SJCRH30 (cell line): ENCODE measurements at regions not wholly inside any gene's neighbourhood (a gene's known extent, or its start where the extent isn't known, plus 50 kb on each side); places are given as distances from the start of the nearest gene placed in this dataset.

ENCODE experiments used
- DNase-seq, 2 experiments: peaks; one replicate each; pipeline ENCODE4 v3.0.0-alpha.2; 2015 to 2020
- H3K27ac ChIP-seq: fragments of 250-450 bp; sonication (Bioruptor Pico); 2 replicates; pipeline ENCODE4 v1.5.1; 2020; ENCODE audit warnings: mild to moderate bottlenecking, moderate library complexity
- H3K27me3 ChIP-seq: fragments of 250-450 bp; sonication (Bioruptor Pico); 2 replicates; pipeline ENCODE4 v1.5.1; 2020; ENCODE audit warnings: mild to moderate bottlenecking, moderate library complexity
- H3K36me3 ChIP-seq: fragments of 250-450 bp; sonication (Bioruptor Pico); 2 replicates; pipeline ENCODE4 v1.5.1; 2020; ENCODE audit warnings: mild to moderate bottlenecking, moderate library complexity
- H3K4me1 ChIP-seq: fragments of 250-450 bp; sonication (Bioruptor Pico); 2 replicates; pipeline ENCODE4 v1.5.1; 2020; ENCODE audit warnings: mild to moderate bottlenecking, moderate library complexity
- H3K4me3 ChIP-seq: fragments of 250-450 bp; sonication (Bioruptor Pico); 2 replicates; pipeline ENCODE4 v1.5.1; 2020; ENCODE audit warnings: mild to moderate bottlenecking, moderate library complexity
- H3K9me3 ChIP-seq: fragments of 250-450 bp; sonication (Bioruptor Pico); replicated peaks from 2 replicates; pipeline ENCODE4 v1.5.1; 2020; ENCODE audit warnings: mild to moderate bottlenecking, moderate library complexity

DNA sequence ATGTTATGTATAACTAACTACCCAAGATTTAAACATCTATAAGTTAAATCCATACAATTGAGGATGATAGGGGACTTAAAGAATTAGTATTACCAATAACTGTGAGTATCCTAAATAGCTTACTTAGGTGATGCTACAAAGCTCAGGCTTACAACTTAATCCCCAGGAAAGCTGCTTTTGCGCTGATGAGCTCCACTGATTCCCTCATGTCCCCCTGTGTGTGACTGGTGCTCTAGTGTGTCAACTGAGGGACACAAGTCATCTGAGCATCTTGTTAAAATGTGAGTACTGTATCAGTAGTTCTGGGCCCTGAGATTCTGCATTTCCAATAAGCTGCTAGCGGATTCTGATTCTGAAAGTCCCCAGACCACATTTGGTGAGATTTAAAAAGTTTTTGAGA, 1458.8 kb downstream of the MRPL39 start:
- H3K36me3 ChIP-seq: no peaks in the 10 kb centered on the region
- H3K9me3 ChIP-seq: no peaks in the 10 kb centered on the region
- no peak for DNase-seq
- no peaks in the 10 kb centered on the region for H3K27me3 ChIP-seq
- H3K4me3 ChIP-seq: no peak overlapping the region
- H3K4me1 ChIP-seq: no peaks in the 10 kb centered on the region
- no peak overlapping the region for H3K27ac ChIP-seq

DNA sequence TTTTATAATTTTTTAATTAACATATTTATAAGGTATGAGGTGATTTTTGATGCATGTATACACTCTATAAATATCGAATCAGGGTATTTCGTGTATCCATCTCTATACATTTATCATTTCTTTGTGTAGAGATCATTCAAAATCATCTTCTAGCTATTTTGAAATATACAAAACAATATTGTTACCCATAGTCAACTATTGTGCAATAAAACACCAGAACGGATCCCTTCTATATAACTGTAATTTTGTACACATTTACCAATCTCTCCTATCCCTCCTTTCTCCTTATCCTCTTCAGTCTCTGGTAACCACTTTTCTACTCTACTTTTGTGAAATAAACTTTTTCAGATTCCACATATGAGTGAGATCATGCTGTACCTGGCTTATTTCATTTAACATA, 1459.6 kb downstream of the MRPL39 start:
- H3K4me3 ChIP-seq: no peak overlapping the region
- no peaks in the 10 kb centered on the region for H3K27me3 ChIP-seq
- H3K9me3 ChIP-seq: no peaks in the 10 kb centered on the region
- H3K27ac ChIP-seq: no peak overlapping the region
- no peaks in the 10 kb centered on the region for H3K36me3 ChIP-seq
- no peak for DNase-seq
- H3K4me1 ChIP-seq: no peaks in the 10 kb centered on the region

DNA sequence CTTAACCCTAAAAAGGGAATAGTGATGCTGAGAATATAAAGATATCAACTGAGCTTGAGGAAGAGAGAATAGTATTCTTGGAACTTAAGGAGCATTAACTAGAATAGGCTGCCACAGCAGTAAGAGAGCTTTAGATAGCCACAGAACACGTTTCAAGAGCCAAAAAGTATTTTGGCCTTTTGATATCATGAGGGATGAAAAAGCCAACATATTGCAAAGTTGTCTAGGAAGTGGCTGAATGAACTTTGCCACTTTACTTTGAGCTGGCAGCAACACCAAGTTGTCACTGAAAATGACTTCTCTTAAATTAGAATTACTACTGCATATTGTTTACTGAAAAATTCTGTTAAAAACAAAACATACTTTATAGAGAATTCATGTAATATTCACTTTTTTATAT, 1476.2 kb downstream of the MRPL39 start:
- H3K4me3 ChIP-seq: no peak overlapping the region
- DNase-seq: no peak
- H3K27me3 ChIP-seq: no peaks in the 10 kb centered on the region
- H3K27ac ChIP-seq: no peak overlapping the region
- H3K36me3 ChIP-seq: no peaks in the 10 kb centered on the region
- H3K9me3 ChIP-seq: no peaks in the 10 kb centered on the region
- H3K4me1 ChIP-seq: no peaks in the 10 kb centered on the region

GRCh38 chr21:24127651-24128050, 1479.6 kb downstream of the MRPL39 start:
- DNase-seq: no peak
- Histone ChIP-seq H3K36me3 (no peaks in the 10 kb centered on the region), H3K27ac (no peak overlapping the region), H3K4me3 (no peak overlapping the region), H3K9me3 (no peaks in the 10 kb centered on the region), H3K4me1 (no peaks in the 10 kb centered on the region), H3K27me3 (no peaks in the 10 kb centered on the region)

- no peak for DNase-seq
- no peak overlapping the region for H3K27ac ChIP-seq
- peaks cover 8% of the 10 kb centered on the region; the same call in 1 of the 2 replicates for H3K4me1 ChIP-seq
Measured at GRCh38 chr21:24123785-24124184, 1483.5 kb downstream of the MRPL39 start.

GRCh38 chr21:24118738-24119459, 1488.4 kb downstream of the MRPL39 start:
- DNase-seq: peak; percentile 2 to 7
- H3K4me3 ChIP-seq: no peak overlapping the region
- H3K9me3 ChIP-seq: no peaks in the 10 kb centered on the region
- no peaks in the 10 kb centered on the region for H3K27me3 ChIP-seq
- no peak overlapping the region for H3K27ac ChIP-seq
- peaks cover 14% of the 10 kb centered on the region; the same call in 1 of the 2 replicates for H3K4me1 ChIP-seq
- no peaks in the 10 kb centered on the region for H3K36me3 ChIP-seq

More at GRCh38 chr21:24123785-24124184, 1483.5 kb downstream of the MRPL39 start:
- H3K9me3 ChIP-seq: no peaks in the 10 kb centered on the region
- no peak overlapping the region for H3K4me3 ChIP-seq
- H3K36me3 ChIP-seq: no peaks in the 10 kb centered on the region
- no peaks in the 10 kb centered on the region for H3K27me3 ChIP-seq

DNA sequence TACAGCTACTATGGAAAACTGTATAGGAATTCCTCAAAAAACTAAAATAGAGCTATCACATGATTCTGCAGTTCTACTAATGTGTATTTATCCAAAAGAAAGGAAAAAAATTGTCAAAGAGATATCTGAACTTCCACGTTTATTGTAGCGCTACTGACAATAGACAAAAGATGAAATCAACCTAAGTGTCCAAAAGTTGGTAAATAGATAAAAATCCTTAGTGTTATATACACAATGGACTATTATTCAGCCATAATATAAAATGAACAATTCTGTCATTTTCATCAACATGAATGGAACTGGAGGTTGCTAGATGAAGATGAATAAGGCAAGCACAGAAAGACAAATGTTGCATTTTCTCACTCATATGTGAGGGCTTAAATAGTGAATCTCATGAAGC, 1492.1 kb downstream of the MRPL39 start:
- no peaks in the 10 kb centered on the region for H3K27me3 ChIP-seq
- no peaks in the 10 kb centered on the region for H3K9me3 ChIP-seq
- H3K36me3 ChIP-seq: no peaks in the 10 kb centered on the region
- DNase-seq: no peak
- H3K4me3 ChIP-seq: no peak overlapping the region
- H3K4me1 ChIP-seq: peaks cover 36% of the 10 kb centered on the region
- H3K27ac ChIP-seq: no peak overlapping the region

- Histone ChIP-seq H3K4me3 (no peak overlapping the region), H3K27ac (peak overlapping the region; percentile 77), H3K27me3 (no peaks in the 10 kb centered on the region), H3K36me3 (no peaks in the 10 kb centered on the region), H3K9me3 (no peaks in the 10 kb centered on the region; the same call in 1 of the 2 replicates), H3K4me1 (peaks cover 41% of the 10 kb centered on the region)
- peak in 1 of 2 experiments; percentile 7 for DNase-seq
Measured at GRCh38 chr21:24112020-24112419, 1495.3 kb downstream of the MRPL39 start.

DNA sequence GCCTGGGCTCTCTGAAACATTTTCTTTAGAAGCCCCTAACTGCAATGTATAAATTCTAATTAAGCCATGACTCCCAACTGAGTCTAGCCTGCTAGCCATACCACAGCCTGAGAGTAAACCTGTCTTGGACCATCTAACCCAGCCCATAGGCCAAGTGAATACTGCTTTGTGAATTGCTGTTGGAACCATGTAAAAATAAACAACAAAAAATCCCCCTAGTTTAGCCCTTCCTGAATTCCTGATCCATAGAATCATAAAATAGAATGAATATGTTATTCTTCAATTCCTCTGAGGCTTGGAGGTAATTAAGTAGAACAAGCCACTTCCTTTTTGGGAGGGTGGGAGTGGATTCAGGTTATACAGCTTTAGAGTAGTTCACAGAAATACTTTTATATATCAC, 1496.4 kb downstream of the MRPL39 start:
- Histone ChIP-seq H3K4me1 (peaks cover 41% of the 10 kb centered on the region), H3K27ac (peak overlapping the region; percentile 77), H3K36me3 (no peaks in the 10 kb centered on the region), H3K27me3 (no peaks in the 10 kb centered on the region), H3K4me3 (no peak overlapping the region), H3K9me3 (no peaks in the 10 kb centered on the region; the same call in 1 of the 2 replicates)
- DNase-seq: peak; percentile 58 to 85

GRCh38 chr21:24097181-24097580, 1510.1 kb downstream of the MRPL39 start:
- Histone ChIP-seq H3K9me3 (0 out of 2 replicates have a peak, but pooled peaks cover 3% of the 10 kb centered on the region), H3K27ac (no peak overlapping the region), H3K27me3 (no peaks in the 10 kb centered on the region), H3K36me3 (no peaks in the 10 kb centered on the region), H3K4me3 (no peak overlapping the region), H3K4me1 (no peaks in the 10 kb centered on the region)
- DNase-seq: no peak

- no peaks in the 10 kb centered on the region for H3K27me3 ChIP-seq
- H3K27ac ChIP-seq: no peak overlapping the region
- no peak overlapping the region for H3K4me3 ChIP-seq
- no peaks in the 10 kb centered on the region for H3K36me3 ChIP-seq
- H3K4me1 ChIP-seq: no peaks in the 10 kb centered on the region
- 0 out of 2 replicates have a peak, but pooled peaks cover 3% of the 10 kb centered on the region for H3K9me3 ChIP-seq
- no peak for DNase-seq
Measured at GRCh38 chr21:24096651-24097050, 1510.6 kb downstream of the MRPL39 start.

DNA sequence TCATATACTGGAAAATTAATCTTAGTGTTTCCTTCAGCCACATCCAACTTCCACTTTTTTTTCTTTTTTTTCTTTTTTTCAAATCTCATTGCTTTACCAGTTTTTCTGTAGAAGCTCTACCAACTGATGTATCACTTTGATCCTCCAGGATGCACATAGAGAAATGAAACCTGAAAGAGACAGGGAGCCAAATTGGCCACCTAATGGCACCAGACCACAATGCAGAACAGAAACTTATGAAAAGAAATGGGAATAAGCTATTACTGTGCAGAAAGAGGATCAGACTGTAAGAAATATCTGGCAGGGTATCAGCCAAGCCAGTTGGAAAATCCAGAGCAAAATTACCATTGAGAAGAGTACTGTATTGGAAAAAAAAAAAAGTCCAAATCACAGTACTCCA, 1514.2 kb downstream of the MRPL39 start:
- Histone ChIP-seq H3K4me3 (no peak overlapping the region), H3K36me3 (no peaks in the 10 kb centered on the region), H3K27me3 (no peaks in the 10 kb centered on the region), H3K9me3 (no peaks in the 10 kb centered on the region), H3K27ac (no peak overlapping the region), H3K4me1 (no peaks in the 10 kb centered on the region)
- no peak for DNase-seq

- Histone ChIP-seq H3K27ac (no peak overlapping the region), H3K9me3 (no peaks in the 10 kb centered on the region), H3K4me1 (no peaks in the 10 kb centered on the region), H3K4me3 (no peak overlapping the region), H3K27me3 (no peaks in the 10 kb centered on the region), H3K36me3 (no peaks in the 10 kb centered on the region)
- no peak for DNase-seq
Measured at GRCh38 chr21:24076179-24076578, 1531.1 kb downstream of the MRPL39 start.

GRCh38 chr21:24055696-24056095, 1551.6 kb downstream of the MRPL39 start:
- Histone ChIP-seq H3K36me3 (no peaks in the 10 kb centered on the region), H3K9me3 (no peaks in the 10 kb centered on the region), H3K27ac (no peak overlapping the region), H3K4me3 (no peak overlapping the region), H3K27me3 (no peaks in the 10 kb centered on the region), H3K4me1 (no peaks in the 10 kb centered on the region)
- no peak for DNase-seq

- Histone ChIP-seq H3K4me3 (no peak overlapping the region), H3K27ac (no peak overlapping the region), H3K27me3 (no peaks in the 10 kb centered on the region), H3K9me3 (no peaks in the 10 kb centered on the region), H3K36me3 (no peaks in the 10 kb centered on the region), H3K4me1 (peaks cover 5% of the 10 kb centered on the region)
- DNase-seq: no peak
Measured at GRCh38 chr21:24050231-24050630, 1557.0 kb downstream of the MRPL39 start.

DNA sequence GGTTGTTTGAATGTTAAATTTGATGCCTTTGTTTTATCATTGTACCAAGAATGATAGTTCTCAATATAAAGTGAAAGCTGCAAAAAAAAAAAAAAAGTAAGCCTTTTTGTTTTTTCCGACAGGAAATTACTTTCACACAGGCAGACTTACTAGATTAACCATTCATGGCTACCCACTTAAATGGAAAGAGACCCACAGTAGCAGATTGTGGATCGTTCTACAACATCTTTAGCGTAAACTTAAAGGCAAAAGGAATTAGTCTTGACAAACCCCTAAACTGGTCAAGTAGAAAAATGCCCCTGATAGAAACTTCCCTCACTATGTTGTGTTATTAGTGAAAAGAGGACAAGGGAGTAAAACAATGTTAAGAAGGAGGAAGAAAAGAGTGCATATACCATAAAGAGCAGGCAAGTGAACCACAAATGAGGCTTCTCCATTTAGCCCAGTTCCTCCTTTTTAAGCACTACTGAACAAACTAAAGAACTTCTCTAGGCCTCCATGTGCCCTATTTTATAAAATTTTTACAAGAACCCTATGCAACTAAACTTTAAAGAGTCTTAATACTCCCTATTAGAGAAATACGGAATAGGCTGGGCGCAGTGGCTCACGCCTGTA, 1560.3 kb downstream of the MRPL39 start:
- H3K27me3 ChIP-seq: no peaks in the 10 kb centered on the region
- peaks cover 5% of the 10 kb centered on the region for H3K4me1 ChIP-seq
- H3K36me3 ChIP-seq: no peaks in the 10 kb centered on the region
- no peak overlapping the region for H3K4me3 ChIP-seq
- no peak for DNase-seq
- H3K9me3 ChIP-seq: no peaks in the 10 kb centered on the region
- no peak overlapping the region for H3K27ac ChIP-seq
